ENCODE measurements at regions not wholly inside any gene's neighbourhood (a gene's known extent, or its start where the extent isn't known, plus 50 kb on each side); places are given as distances from the start of the nearest gene placed in this dataset.

GRCh38 chr7:41135511-41135910, 567.4 kb downstream of the INHBA start:
- intact Hi-C loops (cut with DNase I, micrococcal nuclease) = no loop called here
- no peak overlapping the region for H3K4me3 Mint-ChIP-seq
- H3K27me3 ChIP-seq (ENCODE audit: control insufficient read depth in 1 of 2, insufficient read depth in 2 of 2, low read length in 2 of 2) = no peaks in the 10 kb centered on the region
- DNase-seq (no peak), ATAC-seq (ENCODE audit: poor library complexity) (no peak)
- no peaks in the 10 kb centered on the region for H3K36me3 Mint-ChIP-seq (ENCODE audit: low read depth)
- CTCF ChIA-PET = no interaction called here
- H3K36me3 ChIP-seq (ENCODE audit: insufficient read depth, low read length) = no peaks in the 10 kb centered on the region
- H3K27ac ChIP-seq (ENCODE audit: low read depth in 1 of 2, low read length in 2 of 2) = no peak overlapping the region
- no peaks in the 10 kb centered on the region for H3K9me3 Mint-ChIP-seq
- H3K27ac Mint-ChIP-seq = no peak overlapping the region
- H3K27me3 Mint-ChIP-seq = no peaks in the 10 kb centered on the region
- peaks cover 0 to 21% of the 10 kb centered on the region in 2 experiments for H3K9me3 ChIP-seq (ENCODE audit: control insufficient read depth in 1 of 2, insufficient read depth in 1 of 2, low read length in 2 of 2)
- H3K4me1 Mint-ChIP-seq (ENCODE audit: low read depth) = no peaks in the 10 kb centered on the region
- POLR2A ChIA-PET = no interaction called here
- no peak for TF ChIP-seq CTCF (IDR thresholded peaks at IDR 0.05)
- H3K4me3 ChIP-seq (ENCODE audit: low read length) = no peak overlapping the region
- H3K4me1 ChIP-seq (ENCODE audit: insufficient read depth, low read length) = no peaks in the 10 kb centered on the region

- Mint-ChIP-seq H3K9me3 (no peaks in the 10 kb centered on the region), H3K36me3 (ENCODE audit: low read depth) (no peaks in the 10 kb centered on the region), H3K4me1 (ENCODE audit: low read depth) (no peaks in the 10 kb centered on the region), H3K27ac (no peak overlapping the region), H3K27me3 (no peaks in the 10 kb centered on the region), H3K4me3 (no peak overlapping the region)
- Histone ChIP-seq H3K36me3 (ENCODE audit: insufficient read depth, low read length) (no peaks in the 10 kb centered on the region), H3K9me3 (ENCODE audit: control insufficient read depth in 1 of 2, insufficient read depth in 1 of 2, low read length in 2 of 2) (peaks cover 0 to 25% of the 10 kb centered on the region in 2 experiments), H3K27me3 (ENCODE audit: control insufficient read depth in 1 of 2, insufficient read depth in 2 of 2, low read length in 2 of 2) (no peaks in the 10 kb centered on the region), H3K4me1 (ENCODE audit: insufficient read depth, low read length) (no peaks in the 10 kb centered on the region), H3K27ac (ENCODE audit: low read depth in 1 of 2, low read length in 2 of 2) (no peak overlapping the region), H3K4me3 (ENCODE audit: low read length) (no peak overlapping the region)
- ChIA-PET CTCF (interaction anchor here (0.6 kb wide), 1 partner anchor 52 kb away, joined by 3 read pairs; no protein-coding TSS in a partner anchor), POLR2A (no interaction called here)
- no peak for TF ChIP-seq CTCF (IDR thresholded peaks at IDR 0.05)
- no peak for ATAC-seq (ENCODE audit: poor library complexity)
- no peak for DNase-seq
- intact Hi-C loops (cut with DNase I, micrococcal nuclease) = no loop called here
Measured at GRCh38 chr7:41134300-41135255, 568.3 kb downstream of the INHBA start.

GRCh38 chr7:41133690-41134299, 569.1 kb downstream of the INHBA start:
- ChIA-PET CTCF (no interaction called here), POLR2A (no interaction called here)
- peaks cover 0 to 25% of the 10 kb centered on the region in 2 experiments for H3K9me3 ChIP-seq (ENCODE audit: control insufficient read depth in 1 of 2, insufficient read depth in 1 of 2, low read length in 2 of 2)
- H3K9me3 Mint-ChIP-seq = no peaks in the 10 kb centered on the region
- intact Hi-C loops (cut with DNase I, micrococcal nuclease) = no loop called here
- no peak overlapping the region for H3K27ac Mint-ChIP-seq
- no peaks in the 10 kb centered on the region for H3K27me3 ChIP-seq (ENCODE audit: control insufficient read depth in 1 of 2, insufficient read depth in 2 of 2, low read length in 2 of 2)
- H3K4me3 ChIP-seq (ENCODE audit: low read length) = no peak overlapping the region
- no peaks in the 10 kb centered on the region for H3K4me1 ChIP-seq (ENCODE audit: insufficient read depth, low read length)
- no peak for ATAC-seq (ENCODE audit: poor library complexity)
- no peak for DNase-seq
- TF ChIP-seq CTCF (IDR thresholded peaks at IDR 0.05) = no peak
- no peak overlapping the region for H3K27ac ChIP-seq (ENCODE audit: low read depth in 1 of 2, low read length in 2 of 2)
- no peaks in the 10 kb centered on the region for H3K36me3 ChIP-seq (ENCODE audit: insufficient read depth, low read length)
- no peaks in the 10 kb centered on the region for H3K27me3 Mint-ChIP-seq
- no peaks in the 10 kb centered on the region for H3K36me3 Mint-ChIP-seq (ENCODE audit: low read depth)
- no peak overlapping the region for H3K4me3 Mint-ChIP-seq
- no peaks in the 10 kb centered on the region for H3K4me1 Mint-ChIP-seq (ENCODE audit: low read depth)
